Sigmoid colon (tissue), 6 donors: ENCODE measurements at regions not wholly inside any gene's neighbourhood (a gene's known extent, or its start where the extent isn't known, plus 50 kb on each side); places are given as distances from the start of the nearest gene placed in this dataset.

ENCODE experiments used
- DNase-seq: peaks from one replicate; pipeline ENCODE4 v3.0.0-alpha.2; 2019
- H3K27ac ChIP-seq, 4 donors: fragments of 200-600 bp; sonication (generic); one replicate each; pipeline ENCODE4 v1.5.1; 2016 to 2019; ENCODE audit warnings: mild to moderate bottlenecking in 1 of 4
- H3K27me3 ChIP-seq, 3 donors: fragments of 200-600 bp; sonication (generic); one replicate each; pipeline ENCODE4 v1.5.1; 2019; ENCODE audit warnings: mild to moderate bottlenecking in 1 of 3
- H3K36me3 ChIP-seq, 4 donors: fragments of 200-600 bp; sonication (generic); one replicate each; pipeline ENCODE4 v1.5.1; 2016 to 2019
- H3K4me1 ChIP-seq, 4 donors: fragments of 200-600 bp; sonication (generic); one replicate each; pipeline ENCODE4 v1.5.1; 2017 to 2019
- H3K4me3 ChIP-seq, 4 donors: fragments of 200-600 bp; sonication (generic); one replicate each; pipeline ENCODE4 v1.5.1; 2017 to 2019; ENCODE audit warnings: mild to moderate bottlenecking in 2 of 4, moderate library complexity in 1 of 4
- H3K9me3 ChIP-seq, 4 donors: fragments of 200-600 bp in 3 of 4; sonication (generic) in 3 of 4; one replicate each; pipeline versions ENCODE4 v1.5.1 to v1.6.1; 2013 to 2019
- EP300 ChIP-seq, 4 donors: sonication (generic); formaldehyde crosslinking; IDR thresholded peaks; one replicate each; pipeline ENCODE4 v1.6.1; 2017; ENCODE audit warnings: antibody characterized with exemption in 4 of 4
- POLR2A ChIP-seq, 2 donors: fragments of 450-650 bp; IDR thresholded peaks; one replicate each; pipeline ENCODE4 v1.6.1; 2016; ENCODE audit warnings: antibody characterized with exemption in 2 of 2, mild to moderate bottlenecking in 2 of 2, moderate library complexity in 2 of 2
- POLR2AphosphoS5 ChIP-seq, 4 donors: sonication (generic); formaldehyde crosslinking; IDR thresholded peaks; one replicate each; pipeline ENCODE4 v1.6.1; 2017; ENCODE audit warnings: antibody characterized with exemption in 4 of 4
- WGBS, 2 donors: extraction: QIAGEN DNeasy Blood & Tissue Kit; methylation state at CpG; one replicate each; pipeline ENCODE4 v1.1.7; 2013; 5-methylcytosine and 5-hydroxymethylcytosine counted together
- intact Hi-C: fragments of 100-400 bp; cut with DNase I; formaldehyde crosslinking; loops from one replicate; pipeline ENCODE4 v1.15.1; 2023
- TF ChIP-seq, protein P1 (sequence below), 4 experiments: fragments of 450-650 bp in 3 of 4; fragments of 200-600 bp in 1 of 4; IDR thresholded peaks; one replicate each; pipeline ENCODE4 v1.5.1; 2016 to 2019; ENCODE audit warnings: antibody characterized with exemption in 4 of 4, mild to moderate bottlenecking in 3 of 4, moderate library complexity in 2 of 4
- donor health status: healthy with polysubstance abuse.
- donor health status: healthy.

GRCh38 chr11:33624083-33624482 is 76.5 kb downstream of the C11orf91 start:
- Histone ChIP-seq H3K4me1 (no peaks in the 10 kb centered on the region), H3K27me3 (no peaks in the 10 kb centered on the region), H3K4me3 (no peak overlapping the region), H3K36me3 (no peaks in the 10 kb centered on the region), H3K27ac (no peak overlapping the region), H3K9me3 (no peaks in the 10 kb centered on the region)
- no peak for DNase-seq
- intact Hi-C loops, result no loop called here
- TF ChIP-seq POLR2A (IDR thresholded peaks at IDR 0.05), result no peak
- no peak for TF ChIP-seq POLR2AphosphoS5 (IDR thresholded peaks at IDR 0.05)
- TF ChIP-seq EP300 (IDR thresholded peaks at IDR 0.05), result no peak
- TF ChIP-seq, protein P1, sequence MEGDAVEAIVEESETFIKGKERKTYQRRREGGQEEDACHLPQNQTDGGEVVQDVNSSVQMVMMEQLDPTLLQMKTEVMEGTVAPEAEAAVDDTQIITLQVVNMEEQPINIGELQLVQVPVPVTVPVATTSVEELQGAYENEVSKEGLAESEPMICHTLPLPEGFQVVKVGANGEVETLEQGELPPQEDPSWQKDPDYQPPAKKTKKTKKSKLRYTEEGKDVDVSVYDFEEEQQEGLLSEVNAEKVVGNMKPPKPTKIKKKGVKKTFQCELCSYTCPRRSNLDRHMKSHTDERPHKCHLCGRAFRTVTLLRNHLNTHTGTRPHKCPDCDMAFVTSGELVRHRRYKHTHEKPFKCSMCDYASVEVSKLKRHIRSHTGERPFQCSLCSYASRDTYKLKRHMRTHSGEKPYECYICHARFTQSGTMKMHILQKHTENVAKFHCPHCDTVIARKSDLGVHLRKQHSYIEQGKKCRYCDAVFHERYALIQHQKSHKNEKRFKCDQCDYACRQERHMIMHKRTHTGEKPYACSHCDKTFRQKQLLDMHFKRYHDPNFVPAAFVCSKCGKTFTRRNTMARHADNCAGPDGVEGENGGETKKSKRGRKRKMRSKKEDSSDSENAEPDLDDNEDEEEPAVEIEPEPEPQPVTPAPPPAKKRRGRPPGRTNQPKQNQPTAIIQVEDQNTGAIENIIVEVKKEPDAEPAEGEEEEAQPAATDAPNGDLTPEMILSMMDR (IDR thresholded peaks at IDR 0.05), result no peak

GRCh38 chr11:33622806-33623205 is 77.8 kb downstream of the C11orf91 start:
- no peaks in the 10 kb centered on the region for H3K36me3 ChIP-seq
- no peak overlapping the region for H3K27ac ChIP-seq
- no peak for DNase-seq
- H3K27me3 ChIP-seq, result no peaks in the 10 kb centered on the region
- 73 to 77% methylated on average over 6 of the region's 6 CpGs for WGBS, 2 donors
- TF ChIP-seq POLR2A (IDR thresholded peaks at IDR 0.05) (no peak), POLR2AphosphoS5 (IDR thresholded peaks at IDR 0.05) (no peak), EP300 (IDR thresholded peaks at IDR 0.05) (no peak)
- TF ChIP-seq, protein P1 (IDR thresholded peaks at IDR 0.05), result no peak
- no peaks in the 10 kb centered on the region for H3K9me3 ChIP-seq
- intact Hi-C loops, result no loop called here
- no peaks in the 10 kb centered on the region for H3K4me1 ChIP-seq
- H3K4me3 ChIP-seq, result no peak overlapping the region

DNA sequence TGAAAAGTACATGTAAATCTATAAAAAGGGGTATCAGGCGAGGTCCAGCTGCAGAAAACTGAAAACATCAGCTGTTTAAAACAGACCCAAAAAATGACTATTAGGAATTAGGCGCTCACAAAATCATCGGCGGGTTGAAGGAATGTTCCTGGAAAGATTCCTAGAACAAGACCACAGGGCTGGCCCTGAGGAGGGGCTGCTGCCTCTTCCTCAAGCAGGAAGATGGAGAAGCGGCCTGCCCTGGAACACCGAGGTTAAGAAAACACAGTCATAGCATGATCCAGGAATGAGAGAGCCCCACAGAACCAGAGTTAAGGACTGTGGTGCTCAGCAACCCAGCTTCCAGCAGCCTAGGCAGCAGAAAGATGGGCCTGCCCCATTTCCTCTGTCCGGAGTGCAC is 78.4 kb downstream of the C11orf91 start:
- Histone ChIP-seq H3K4me1 (no peaks in the 10 kb centered on the region), H3K36me3 (no peaks in the 10 kb centered on the region), H3K4me3 (no peak overlapping the region), H3K9me3 (no peaks in the 10 kb centered on the region), H3K27ac (peak overlapping the region in 1 of 4 donors; percentile 14), H3K27me3 (no peaks in the 10 kb centered on the region)
- TF ChIP-seq EP300 (IDR thresholded peaks at IDR 0.05) (no peak), POLR2A (IDR thresholded peaks at IDR 0.05) (no peak), POLR2AphosphoS5 (IDR thresholded peaks at IDR 0.05) (no peak)
- TF ChIP-seq, protein P1 (IDR thresholded peaks at IDR 0.05), result no peak
- intact Hi-C loops, result no loop called here
- 68 to 77% methylated on average over 7 of the region's 7 CpGs for WGBS, 2 donors
- no peak for DNase-seq

GRCh38 chr11:33620423-33621171 is 80.0 kb downstream of the C11orf91 start:
- Histone ChIP-seq H3K4me3 (no peak overlapping the region), H3K27ac (peak overlapping the region in 2 of 4 donors; percentile 21 to 24), H3K27me3 (peaks cover 0 to 4% (median 0%) of the 10 kb centered on the region in 3 donors), H3K4me1 (no peaks in the 10 kb centered on the region), H3K9me3 (no peaks in the 10 kb centered on the region), H3K36me3 (no peaks in the 10 kb centered on the region)
- TF ChIP-seq, protein P1 (IDR thresholded peaks at IDR 0.05), result no peak
- 87% methylated on average over 6 of the region's 6 CpGs for WGBS, 2 donors
- DNase-seq, result no peak
- intact Hi-C loops, result no loop called here

GRCh38 chr11:33618956-33619355 is 81.7 kb downstream of the C11orf91 start:
- WGBS, 2 donors, result 80 to 88% methylated on average over 7 of the region's 7 CpGs
- no peak overlapping the region for H3K27ac ChIP-seq
- H3K4me1 ChIP-seq, result no peaks in the 10 kb centered on the region

More at GRCh38 chr11:33618956-33619355, 81.7 kb downstream of the C11orf91 start:
- intact Hi-C loops, result no loop called here
- TF ChIP-seq, protein P1 (IDR thresholded peaks at IDR 0.05), result no peak
- TF ChIP-seq POLR2AphosphoS5 (IDR thresholded peaks at IDR 0.05) (no peak), EP300 (IDR thresholded peaks at IDR 0.05) (no peak), POLR2A (IDR thresholded peaks at IDR 0.05) (no peak)
- Histone ChIP-seq H3K27me3 (peaks cover 0 to 4% (median 0%) of the 10 kb centered on the region in 3 donors), H3K4me3 (no peak overlapping the region), H3K9me3 (no peaks in the 10 kb centered on the region), H3K36me3 (no peaks in the 10 kb centered on the region)
- DNase-seq, result no peak
